K562 (cell line): ENCODE measurements at regions not wholly inside any gene's neighbourhood (a gene's known extent, or its start where the extent isn't known, plus 50 kb on each side); places are given as distances from the start of the nearest gene placed in this dataset.

ENCODE experiments used
- CHD1 ChIP-seq: fragments of 200-600 bp; sonication (generic); IDR thresholded peaks from one replicate; pipeline ENCODE4 v1.6.1; 2012; ENCODE audit warnings: mild to moderate bottlenecking, moderate library complexity, low read length, inconsistent platforms
- EP300 ChIP-seq: IDR thresholded peaks from 2 replicates; pipeline ENCODE4 v1.6.1; 2012; ENCODE audit warnings: low read length, improper control_type of control experiment
- FOXA1 ChIP-seq: fragments of 450-650 bp; IDR thresholded peaks from 2 replicates; pipeline ENCODE4 v1.6.1; 2016; ENCODE audit warnings: mild to moderate bottlenecking, borderline replicate concordance
- KDM5B ChIP-seq: fragments of 200-600 bp; sonication (generic); IDR thresholded peaks from 2 replicates; pipeline ENCODE4 v1.6.1; 2012; ENCODE audit warnings: low read depth, mild to moderate bottlenecking, moderate library complexity, low read length, control low read depth, inconsistent platforms; ENCODE audit not compliant: insufficient replicate concordance
- MYBL2 ChIP-seq, 2 experiments: fragments of 450-650 bp in 1 of 2; sonication (generic) in 1 of 2; formaldehyde crosslinking in 1 of 2; IDR thresholded peaks; 2 replicates each; pipeline versions ENCODE4 v1.6.1 to v1.8.1; 2017 to 2022; ENCODE audit warnings: borderline replicate concordance in 1 of 2, inconsistent platforms in 1 of 2, low read depth in 1 of 2, mild to moderate bottlenecking in 1 of 2, missing genetic modification reagents in 1 of 2, moderate library complexity in 1 of 2
- NCOA2 ChIP-seq, 2 experiments: fragments of 450-650 bp; IDR thresholded peaks; 2 replicates each; pipeline ENCODE4 v1.6.1; 2018; ENCODE audit warnings: mild to moderate bottlenecking in 2 of 2, moderate library complexity in 1 of 2; ENCODE audit not compliant: partially characterized antibody in 2 of 2
- NEUROD1 ChIP-seq: fragments of 150-350 bp; IDR thresholded peaks from 2 replicates; pipeline ENCODE4 v1.6.1; 2014; ENCODE audit warnings: borderline replicate concordance, low read length, low read depth; ENCODE audit not compliant: partially characterized antibody
- NFE2 ChIP-seq: IDR thresholded peaks from 2 replicates; pipeline ENCODE4 v1.6.1; 2014; ENCODE audit warnings: antibody characterized with exemption, low read depth
- NR2C1 ChIP-seq, 2 experiments: fragments of 450-650 bp; IDR thresholded peaks; 2 replicates each; pipeline ENCODE4 v1.6.1; 2017; ENCODE audit warnings: mild to moderate bottlenecking in 2 of 2, antibody characterized with exemption in 1 of 2, inconsistent platforms in 1 of 2, missing compliant biosample characterization in 1 of 2, missing genetic modification characterization in 1 of 2
- NUFIP1 ChIP-seq: fragments of 450-650 bp; IDR thresholded peaks from 2 replicates; pipeline ENCODE4 v1.6.1; 2018; ENCODE audit not compliant: partially characterized antibody
- PTRF ChIP-seq: fragments of 450-650 bp; IDR thresholded peaks from 2 replicates; pipeline ENCODE4 v1.6.1; 2016; ENCODE audit warnings: mild to moderate bottlenecking, missing genetic modification characterization, missing compliant biosample characterization
- RBM15 ChIP-seq: fragments of 200-400 bp; formaldehyde crosslinking; IDR thresholded peaks from 2 replicates; pipeline ENCODE4 v1.6.1; 2018; ENCODE audit warnings: mild to moderate bottlenecking, low read length, moderate library complexity; ENCODE audit not compliant: insufficient read depth
- RBM25 ChIP-seq: fragments of 200-400 bp; formaldehyde crosslinking; IDR thresholded peaks from 2 replicates; pipeline ENCODE4 v1.6.1; 2018; ENCODE audit warnings: low read length, low read depth, moderate library complexity; ENCODE audit not compliant: severe bottlenecking
- SIX5 ChIP-seq, 2 experiments: IDR thresholded peaks; 2 replicates each; pipeline ENCODE4 v1.6.1; 2011; ENCODE audit warnings: low read length in 2 of 2, borderline replicate concordance in 1 of 2, low read depth in 1 of 2, mild to moderate bottlenecking in 1 of 2, moderate library complexity in 1 of 2; ENCODE audit not compliant: insufficient read depth in 1 of 2
- SMAD4 ChIP-seq: fragments of 250-450 bp; sonication (Bioruptor Pico); conservative IDR thresholded peaks from 2 replicates; pipeline ENCODE4 v1.8.0; 2021; ENCODE audit warnings: inconsistent platforms, mild to moderate bottlenecking, moderate library complexity
- U2AF2 ChIP-seq: fragments of 200-400 bp; formaldehyde crosslinking; optimal IDR thresholded peaks from 2 replicates; pipeline ENCODE3; 2017; ENCODE audit warnings: low read depth, mild to moderate bottlenecking, low read length
- ZC3H8 ChIP-seq: fragments of 450-650 bp; IDR thresholded peaks from 2 replicates; pipeline ENCODE4 v1.6.1; 2017
- ZFP30 ChIP-seq: fragments of 250-450 bp; sonication (Bioruptor Pico); IDR thresholded peaks from 2 replicates; pipeline ENCODE4 v1.8.0; 2022; ENCODE audit warnings: moderate library complexity, mild to moderate bottlenecking, inconsistent platforms, borderline replicate concordance
- ZNF133 ChIP-seq: fragments of 250-450 bp; sonication (Bioruptor Pico); IDR thresholded peaks from 2 replicates; pipeline ENCODE4 v1.4.0; 2020; ENCODE audit warnings: mild to moderate bottlenecking
- ZNF263 ChIP-seq: sonication (generic); formaldehyde crosslinking; IDR thresholded peaks from 2 replicates; pipeline ENCODE4 v1.8.0; 2022; ENCODE audit warnings: mild to moderate bottlenecking, missing genetic modification reagents, borderline replicate concordance
- ZNF347 ChIP-seq: fragments of 450-650 bp; formaldehyde crosslinking; IDR thresholded peaks from 2 replicates; pipeline ENCODE4 v1.4.0; 2020; ENCODE audit warnings: low read depth, mild to moderate bottlenecking, moderate library complexity
- ZNF445 ChIP-seq: fragments of 250-450 bp; sonication (Bioruptor Pico); IDR thresholded peaks from 2 replicates; pipeline ENCODE4 v1.4.0; 2020; ENCODE audit warnings: low read depth, mild to moderate bottlenecking, moderate library complexity
- ZNF75A ChIP-seq: fragments of 450-650 bp; formaldehyde crosslinking; IDR thresholded peaks from 2 replicates; pipeline ENCODE4 v1.4.0; 2020; ENCODE audit warnings: mild to moderate bottlenecking
- ZNF780A ChIP-seq: fragments of 250-450 bp; sonication (Bioruptor Pico); IDR thresholded peaks from 2 replicates; pipeline ENCODE4 v1.5.0; 2021; ENCODE audit warnings: mild to moderate bottlenecking
- TF ChIP-seq, protein P1 (sequence below): fragments of 450-650 bp; formaldehyde crosslinking; IDR thresholded peaks from 2 replicates; pipeline ENCODE4 v1.4.0; 2020; ENCODE audit warnings: mild to moderate bottlenecking, moderate library complexity
- TF ChIP-seq, protein P2 (sequence below): fragments of 450-650 bp; IDR thresholded peaks from 2 replicates; pipeline ENCODE4 v1.7.0; 2016; ENCODE audit warnings: borderline replicate concordance

DNA sequence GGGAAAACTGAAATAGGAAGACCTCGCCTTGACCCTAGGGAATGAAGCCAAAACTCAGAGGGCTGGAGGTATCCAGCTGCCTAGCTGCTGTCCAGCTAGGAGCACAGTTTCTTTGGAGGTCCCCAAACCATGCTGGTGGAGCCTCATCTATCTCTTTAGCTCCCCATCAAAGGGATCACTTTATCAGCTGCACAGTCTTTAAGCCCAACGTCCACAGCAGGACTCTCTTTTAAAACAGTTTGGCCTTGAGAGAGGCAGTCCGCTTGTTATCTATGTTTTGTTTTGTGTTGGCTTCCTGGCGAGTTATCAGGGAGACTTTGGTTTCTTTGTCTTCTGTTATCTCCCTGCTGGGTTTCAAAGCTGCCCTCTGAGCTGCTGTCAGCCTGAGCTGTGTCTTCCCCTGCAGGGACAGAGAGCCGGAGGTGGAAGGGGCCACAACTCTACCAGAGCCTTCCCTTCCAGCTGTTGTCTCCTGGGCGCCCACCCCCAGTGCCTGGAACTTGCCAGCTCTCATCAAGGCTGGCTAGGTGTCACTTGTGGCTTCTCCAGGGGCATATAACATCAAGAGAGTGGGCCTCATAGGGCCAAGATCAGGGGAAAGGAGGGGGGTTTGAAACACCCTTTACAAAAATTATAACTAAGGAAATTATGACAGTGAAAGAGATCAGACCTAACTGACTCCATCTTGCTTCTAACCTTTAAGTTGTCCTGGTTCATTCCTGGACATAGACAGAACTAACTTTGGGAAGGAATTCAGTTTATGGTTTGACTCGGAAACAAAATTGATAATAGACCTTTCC, 61.4 kb upstream of the C15orf39 start (continued):
- TF ChIP-seq SMAD4 (CRISPR knock-in tag) = peak; percentile 81
- TF ChIP-seq ZNF133 = no peak
- no peak for TF ChIP-seq ZNF75A (CRISPR knock-in tag)
- TF ChIP-seq NUFIP1 = no peak
- no peak for TF ChIP-seq ZNF445 (CRISPR knock-in tag)
- TF ChIP-seq U2AF2 = no peak
- no peak for TF ChIP-seq ZFP30 (CRISPR knock-in tag)
- TF ChIP-seq, protein P1, sequence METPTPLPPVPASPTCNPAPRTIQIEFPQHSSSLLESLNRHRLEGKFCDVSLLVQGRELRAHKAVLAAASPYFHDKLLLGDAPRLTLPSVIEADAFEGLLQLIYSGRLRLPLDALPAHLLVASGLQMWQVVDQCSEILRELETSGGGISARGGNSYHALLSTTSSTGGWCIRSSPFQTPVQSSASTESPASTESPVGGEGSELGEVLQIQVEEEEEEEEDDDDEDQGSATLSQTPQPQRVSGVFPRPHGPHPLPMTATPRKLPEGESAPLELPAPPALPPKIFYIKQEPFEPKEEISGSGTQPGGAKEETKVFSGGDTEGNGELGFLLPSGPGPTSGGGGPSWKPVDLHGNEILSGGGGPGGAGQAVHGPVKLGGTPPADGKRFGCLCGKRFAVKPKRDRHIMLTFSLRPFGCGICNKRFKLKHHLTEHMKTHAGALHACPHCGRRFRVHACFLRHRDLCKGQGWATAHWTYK (CRISPR knock-in tag) = peak; percentile 73; the same call in 1 of the 2 replicates
- no peak for TF ChIP-seq ZNF263 (CRISPR knock-in tag)
- TF ChIP-seq RBM15 = no peak
- TF ChIP-seq PTRF (tag) = peak; percentile 90
- no peak for TF ChIP-seq NR2C1 (IDR thresholded peaks at IDR 0.05)
- peak; percentile 66; the same call in 1 of the 2 replicates for TF ChIP-seq NR2C1 (tag; IDR thresholded peaks at IDR 0.05)
- no peak for TF ChIP-seq ZNF347 (CRISPR knock-in tag)
- TF ChIP-seq NEUROD1 = no peak
- TF ChIP-seq SIX5 (IDR thresholded peaks at IDR 0.05; ENCODE audit: borderline replicate concordance in 1 of 2, insufficient read depth in 1 of 2, low read depth in 1 of 2, low read length in 2 of 2) = no peak
- TF ChIP-seq NCOA2 (IDR thresholded peaks at IDR 0.05; ENCODE audit: partially characterized antibody in 2 of 2) = no peak
- TF ChIP-seq MYBL2 (IDR thresholded peaks at IDR 0.05; ENCODE audit: low read depth) = no peak
- no peak for TF ChIP-seq MYBL2 (CRISPR knock-in tag; IDR thresholded peaks at IDR 0.05; ENCODE audit: borderline replicate concordance)
- peak; percentile 78 for TF ChIP-seq EP300
- no peak for TF ChIP-seq FOXA1
- TF ChIP-seq CHD1 = no peak
- TF ChIP-seq KDM5B = no peak
- no peak for TF ChIP-seq ZNF780A (CRISPR knock-in tag)
- TF ChIP-seq RBM25 = no peak
- no peak for TF ChIP-seq ZC3H8
- TF ChIP-seq, protein P2, sequence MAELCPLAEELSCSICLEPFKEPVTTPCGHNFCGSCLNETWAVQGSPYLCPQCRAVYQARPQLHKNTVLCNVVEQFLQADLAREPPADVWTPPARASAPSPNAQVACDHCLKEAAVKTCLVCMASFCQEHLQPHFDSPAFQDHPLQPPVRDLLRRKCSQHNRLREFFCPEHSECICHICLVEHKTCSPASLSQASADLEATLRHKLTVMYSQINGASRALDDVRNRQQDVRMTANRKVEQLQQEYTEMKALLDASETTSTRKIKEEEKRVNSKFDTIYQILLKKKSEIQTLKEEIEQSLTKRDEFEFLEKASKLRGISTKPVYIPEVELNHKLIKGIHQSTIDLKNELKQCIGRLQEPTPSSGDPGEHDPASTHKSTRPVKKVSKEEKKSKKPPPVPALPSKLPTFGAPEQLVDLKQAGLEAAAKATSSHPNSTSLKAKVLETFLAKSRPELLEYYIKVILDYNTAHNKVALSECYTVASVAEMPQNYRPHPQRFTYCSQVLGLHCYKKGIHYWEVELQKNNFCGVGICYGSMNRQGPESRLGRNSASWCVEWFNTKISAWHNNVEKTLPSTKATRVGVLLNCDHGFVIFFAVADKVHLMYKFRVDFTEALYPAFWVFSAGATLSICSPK = no peak
- TF ChIP-seq NFE2 = no peak
